ENCODE measurements at regions not wholly inside any gene's neighbourhood (a gene's known extent, or its start where the extent isn't known, plus 50 kb on each side); places are given as distances from the start of the nearest gene placed in this dataset.

GRCh38 chr3:10597733-10598132, 92.3 kb upstream of the ATP2B2 start:
- H3K9ac ChIP-seq (ENCODE audit: insufficient read length), result no peak overlapping the region
- no peaks in the 10 kb centered on the region for H3K9me3 ChIP-seq (ENCODE audit: low read depth, low read length)
- no peak overlapping the region for H3K27ac ChIP-seq
- TF ChIP-seq POLR2AphosphoS5 (IDR thresholded peaks at IDR 0.05; ENCODE audit: borderline replicate concordance, low read depth, low read length) (no peak), FOXP2 (optimal IDR thresholded peaks at IDR 0.05; ENCODE audit: control extremely low read depth, extremely low read length, insufficient read depth) (no peak), EZH2 (IDR thresholded peaks at IDR 0.05) (no peak)
- no peak overlapping the region for H3K4me3 ChIP-seq
- H3K36me3 ChIP-seq (ENCODE audit: insufficient read depth, low read length), result no peaks in the 10 kb centered on the region
- no peak for DNase-seq (ENCODE audit: low read depth, low spot score)

DNA sequence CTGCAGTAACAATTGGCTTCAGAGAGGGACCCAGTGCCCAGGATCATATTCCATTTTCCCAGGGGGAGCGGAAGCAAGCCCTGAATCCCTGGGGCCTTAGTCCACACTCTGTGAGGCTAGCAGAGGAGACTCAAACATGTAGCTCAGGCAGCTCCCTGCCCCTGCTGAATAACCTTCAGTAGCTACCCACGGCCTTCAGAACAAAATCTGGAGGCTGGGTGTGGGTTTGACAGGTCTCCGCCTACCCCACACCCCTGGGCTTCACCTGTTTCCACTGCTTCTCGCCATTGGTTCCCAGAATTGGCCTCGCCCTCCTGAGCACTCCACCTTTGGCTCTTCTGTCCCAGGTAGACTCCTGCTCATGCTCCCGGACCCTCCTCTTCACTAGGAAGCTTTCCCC, 93.6 kb upstream of the ATP2B2 start:
- H3K4me3 ChIP-seq, result no peak overlapping the region
- H3K9me3 ChIP-seq (ENCODE audit: low read depth, low read length), result no peaks in the 10 kb centered on the region
- no peaks in the 10 kb centered on the region for H3K36me3 ChIP-seq (ENCODE audit: insufficient read depth, low read length)
- TF ChIP-seq POLR2AphosphoS5 (IDR thresholded peaks at IDR 0.05; ENCODE audit: borderline replicate concordance, low read depth, low read length) (no peak), FOXP2 (optimal IDR thresholded peaks at IDR 0.05; ENCODE audit: control extremely low read depth, extremely low read length, insufficient read depth) (no peak), EZH2 (IDR thresholded peaks at IDR 0.05) (no peak)
- no peak overlapping the region for H3K27ac ChIP-seq
- no peak for DNase-seq (ENCODE audit: low read depth, low spot score)
- H3K9ac ChIP-seq (ENCODE audit: insufficient read length), result no peak overlapping the region

- H3K4me3 ChIP-seq, result no peak overlapping the region
- H3K36me3 ChIP-seq (ENCODE audit: insufficient read depth, low read length), result no peaks in the 10 kb centered on the region
- H3K9ac ChIP-seq (ENCODE audit: insufficient read length), result no peak overlapping the region
- TF ChIP-seq EZH2 (IDR thresholded peaks at IDR 0.05), result no peak
- no peak for DNase-seq (ENCODE audit: low read depth, low spot score)
- H3K9me3 ChIP-seq (ENCODE audit: low read depth, low read length), result no peaks in the 10 kb centered on the region
- no peak overlapping the region for H3K27ac ChIP-seq
Measured at GRCh38 chr3:10599444-10599843, 94.1 kb upstream of the ATP2B2 start.

DNA sequence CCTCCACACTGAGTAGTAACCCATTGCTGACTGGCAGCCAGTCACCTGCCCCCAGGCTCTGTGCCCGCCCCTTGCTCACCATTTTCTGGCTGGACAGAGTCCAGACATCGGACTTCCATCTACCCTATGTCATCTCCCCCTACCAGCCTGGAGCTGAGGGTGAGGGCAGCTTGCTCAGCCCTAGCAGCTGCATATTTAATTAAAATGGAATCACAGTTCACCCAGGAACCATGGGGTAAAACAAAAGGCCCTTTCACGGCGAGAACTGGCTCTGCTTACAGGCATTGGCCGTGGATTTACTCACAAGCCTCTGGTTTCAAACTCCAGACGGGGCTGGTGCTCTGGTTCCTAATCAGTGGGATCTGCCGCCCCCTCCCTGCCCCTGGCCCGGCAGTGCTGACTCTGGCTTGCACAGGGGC, 94.9 kb upstream of the ATP2B2 start:
- Histone ChIP-seq H3K36me3 (ENCODE audit: insufficient read depth, low read length) (no peaks in the 10 kb centered on the region), H3K27ac (no peak overlapping the region), H3K4me3 (no peak overlapping the region), H3K9me3 (ENCODE audit: low read depth, low read length) (no peaks in the 10 kb centered on the region), H3K9ac (ENCODE audit: insufficient read length) (no peak overlapping the region)
- no peak for TF ChIP-seq POLR2AphosphoS5 (IDR thresholded peaks at IDR 0.05; ENCODE audit: borderline replicate concordance, low read depth, low read length)
- no peak for TF ChIP-seq EZH2 (IDR thresholded peaks at IDR 0.05)
- TF ChIP-seq FOXP2 (optimal IDR thresholded peaks at IDR 0.05; ENCODE audit: control extremely low read depth, extremely low read length, insufficient read depth), result no peak
- no peak for DNase-seq (ENCODE audit: low read depth, low spot score)

DNA sequence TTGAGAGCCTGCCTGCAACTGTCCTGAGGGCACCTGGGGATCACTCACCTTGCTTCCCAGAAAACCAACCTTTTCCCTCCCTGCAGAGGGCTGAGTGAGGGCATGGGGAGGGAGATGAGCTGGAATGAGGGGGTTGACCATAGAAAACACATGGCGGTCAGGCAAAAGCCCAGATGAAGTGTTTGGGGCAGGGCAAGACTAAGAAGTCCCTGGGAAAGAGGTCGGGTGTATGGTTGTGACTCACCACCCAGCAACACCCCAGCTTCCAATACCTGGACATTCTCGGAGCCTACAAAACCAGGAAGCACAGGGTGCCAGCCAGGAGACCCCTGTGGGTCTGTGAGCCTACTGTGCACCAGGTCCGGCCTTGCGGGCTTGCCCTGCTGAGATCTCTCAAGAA, 95.3 kb upstream of the ATP2B2 start:
- no peak overlapping the region for H3K4me3 ChIP-seq
- no peak for DNase-seq (ENCODE audit: low read depth, low spot score)
- H3K27ac ChIP-seq, result no peak overlapping the region
- TF ChIP-seq FOXP2 (optimal IDR thresholded peaks at IDR 0.05; ENCODE audit: control extremely low read depth, extremely low read length, insufficient read depth), result no peak
- TF ChIP-seq EZH2 (IDR thresholded peaks at IDR 0.05), result no peak
- TF ChIP-seq POLR2AphosphoS5 (IDR thresholded peaks at IDR 0.05; ENCODE audit: borderline replicate concordance, low read depth, low read length), result no peak
- no peaks in the 10 kb centered on the region for H3K36me3 ChIP-seq (ENCODE audit: insufficient read depth, low read length)
- H3K9me3 ChIP-seq (ENCODE audit: low read depth, low read length), result no peaks in the 10 kb centered on the region
- H3K9ac ChIP-seq (ENCODE audit: insufficient read length), result no peak overlapping the region

GRCh38 chr3:10601151-10601856, 95.9 kb upstream of the ATP2B2 start:
- no peak for DNase-seq (ENCODE audit: low read depth, low spot score)
- TF ChIP-seq EZH2 (IDR thresholded peaks at IDR 0.05) (no peak), FOXP2 (optimal IDR thresholded peaks at IDR 0.05; ENCODE audit: control extremely low read depth, extremely low read length, insufficient read depth) (no peak), POLR2AphosphoS5 (IDR thresholded peaks at IDR 0.05; ENCODE audit: borderline replicate concordance, low read depth, low read length) (no peak)
- H3K9ac ChIP-seq (ENCODE audit: insufficient read length), result no peak overlapping the region
- H3K36me3 ChIP-seq (ENCODE audit: insufficient read depth, low read length), result no peaks in the 10 kb centered on the region
- no peaks in the 10 kb centered on the region for H3K9me3 ChIP-seq (ENCODE audit: low read depth, low read length)
- H3K27ac ChIP-seq, result no peak overlapping the region
- H3K4me3 ChIP-seq, result no peak overlapping the region

DNA sequence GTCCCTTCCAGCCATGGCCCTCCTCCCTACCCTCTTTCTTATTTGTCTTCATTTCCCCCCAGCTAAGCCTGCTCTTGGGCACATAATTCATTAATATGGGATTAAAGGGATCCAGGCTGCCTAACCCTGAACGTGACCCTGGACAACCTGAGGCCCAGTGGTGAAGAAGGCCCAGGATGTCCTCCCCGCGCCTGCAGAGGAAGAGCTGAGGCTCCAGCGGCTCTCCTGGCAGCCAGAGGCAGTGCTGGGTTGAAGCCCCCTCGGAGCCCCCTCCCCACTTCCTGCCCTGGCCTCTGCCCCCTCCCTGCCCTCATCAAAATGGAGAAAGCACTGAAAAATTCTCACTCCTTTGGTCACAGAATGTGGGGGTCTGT, 96.5 kb upstream of the ATP2B2 start:
- TF ChIP-seq POLR2AphosphoS5 (IDR thresholded peaks at IDR 0.05; ENCODE audit: borderline replicate concordance, low read depth, low read length), result no peak
- no peak for TF ChIP-seq EZH2 (IDR thresholded peaks at IDR 0.05)
- no peak for TF ChIP-seq FOXP2 (optimal IDR thresholded peaks at IDR 0.05; ENCODE audit: control extremely low read depth, extremely low read length, insufficient read depth)
- H3K27ac ChIP-seq, result no peak overlapping the region

DNA sequence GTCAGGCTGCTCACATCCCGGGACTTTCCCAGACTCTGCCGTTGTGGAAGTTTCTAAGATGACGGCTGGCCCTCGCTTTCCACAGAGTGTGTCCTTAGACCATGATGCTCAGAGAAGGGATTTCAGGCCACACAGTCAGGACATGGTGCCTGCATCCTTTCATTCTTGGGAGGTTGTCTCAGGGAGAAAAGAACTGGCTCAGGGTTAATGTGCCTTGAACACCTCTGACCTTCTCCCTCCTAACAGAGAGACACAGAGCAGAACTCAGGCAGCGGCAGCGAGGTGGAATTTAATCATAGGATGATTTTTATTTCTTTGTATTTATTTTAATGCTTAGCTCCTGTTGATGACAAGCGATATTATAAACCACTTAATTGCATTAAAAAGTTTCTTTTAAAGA, 96.9 kb upstream of the ATP2B2 start:
- Histone ChIP-seq H3K27ac (no peak overlapping the region), H3K9ac (ENCODE audit: insufficient read length) (no peak overlapping the region), H3K9me3 (ENCODE audit: low read depth, low read length) (no peaks in the 10 kb centered on the region), H3K36me3 (ENCODE audit: insufficient read depth, low read length) (no peaks in the 10 kb centered on the region), H3K4me3 (no peak overlapping the region)
- no peak for TF ChIP-seq POLR2AphosphoS5 (IDR thresholded peaks at IDR 0.05; ENCODE audit: borderline replicate concordance, low read depth, low read length)
- DNase-seq (ENCODE audit: low read depth, low spot score), result no peak

More for the DNA sequence above, 96.5 kb upstream of the ATP2B2 start:
- Histone ChIP-seq H3K4me3 (no peak overlapping the region), H3K9me3 (ENCODE audit: low read depth, low read length) (no peaks in the 10 kb centered on the region), H3K36me3 (ENCODE audit: insufficient read depth, low read length) (no peaks in the 10 kb centered on the region), H3K9ac (ENCODE audit: insufficient read length) (no peak overlapping the region)
- no peak for DNase-seq (ENCODE audit: low read depth, low spot score)
